Upper lobe of right lung (tissue), 1 donor: ENCODE measurements at regions not wholly inside any gene's neighbourhood (a gene's known extent, or its start where the extent isn't known, plus 50 kb on each side); places are given as distances from the start of the nearest gene placed in this dataset.

Source experiments
- ATAC-seq: fragments of 200-7000 bp; cut with Tn5 transposase; one replicate; pipeline ENCODE4 v1.9.1; 2020; ENCODE audit warnings: mild to moderate bottlenecking, moderate library complexity
- DNase-seq: peaks from one replicate; pipeline ENCODE4 v3.0.0-alpha.2; 2020
- H3K27ac ChIP-seq: fragments of 200-600 bp; one replicate; pipeline ENCODE4 v1.8.0; 2022
- H3K27me3 ChIP-seq: fragments of 200-600 bp; one replicate; pipeline ENCODE4 v1.8.0; 2022; ENCODE audit warnings: mild to moderate bottlenecking
- H3K36me3 ChIP-seq: fragments of 200-600 bp; one replicate; pipeline ENCODE4 v1.8.0; 2022
- H3K4me1 ChIP-seq: fragments of 200-600 bp; one replicate; pipeline ENCODE4 v1.8.0; 2022
- H3K4me3 ChIP-seq: fragments of 200-600 bp; one replicate; pipeline ENCODE4 v1.8.0; 2022; ENCODE audit warnings: mild to moderate bottlenecking
- H3K9me3 ChIP-seq: fragments of 200-600 bp; one replicate; pipeline ENCODE4 v1.8.0; 2022
- intact Hi-C: fragments of 100-400 bp; cut with DNase I; formaldehyde crosslinking; loops from one replicate; pipeline ENCODE4 v1.11.0; 2022
- TF ChIP-seq, protein P1 (sequence below): fragments of 200-600 bp; IDR thresholded peaks from one replicate; pipeline ENCODE4 v1.8.0; 2022; ENCODE audit warnings: antibody characterized with exemption
- donor health status: DM: no; HTN: yes; CAD: no; lungs with severe emphysema.

DNA sequence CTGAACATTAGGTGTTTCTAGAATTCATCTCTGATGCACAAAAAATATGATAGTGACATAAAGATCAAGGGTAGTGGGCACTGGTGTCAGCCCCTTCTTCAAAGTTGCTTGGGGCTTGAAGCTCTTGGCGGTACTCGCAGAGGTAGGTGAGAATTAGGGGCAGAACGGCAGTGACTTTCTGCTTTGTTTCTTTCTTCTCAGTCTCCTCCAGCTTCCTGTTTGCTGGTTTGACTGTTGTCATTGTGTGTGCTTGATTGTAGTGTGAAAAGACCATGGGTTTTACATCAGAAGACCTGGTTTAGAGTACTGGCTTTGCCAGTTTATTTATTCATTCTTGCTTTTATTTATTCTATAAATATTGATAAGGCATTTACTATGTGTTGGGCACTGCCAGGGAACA, 156.7 kb upstream of the PLET1 start:
- TF ChIP-seq, protein P1, sequence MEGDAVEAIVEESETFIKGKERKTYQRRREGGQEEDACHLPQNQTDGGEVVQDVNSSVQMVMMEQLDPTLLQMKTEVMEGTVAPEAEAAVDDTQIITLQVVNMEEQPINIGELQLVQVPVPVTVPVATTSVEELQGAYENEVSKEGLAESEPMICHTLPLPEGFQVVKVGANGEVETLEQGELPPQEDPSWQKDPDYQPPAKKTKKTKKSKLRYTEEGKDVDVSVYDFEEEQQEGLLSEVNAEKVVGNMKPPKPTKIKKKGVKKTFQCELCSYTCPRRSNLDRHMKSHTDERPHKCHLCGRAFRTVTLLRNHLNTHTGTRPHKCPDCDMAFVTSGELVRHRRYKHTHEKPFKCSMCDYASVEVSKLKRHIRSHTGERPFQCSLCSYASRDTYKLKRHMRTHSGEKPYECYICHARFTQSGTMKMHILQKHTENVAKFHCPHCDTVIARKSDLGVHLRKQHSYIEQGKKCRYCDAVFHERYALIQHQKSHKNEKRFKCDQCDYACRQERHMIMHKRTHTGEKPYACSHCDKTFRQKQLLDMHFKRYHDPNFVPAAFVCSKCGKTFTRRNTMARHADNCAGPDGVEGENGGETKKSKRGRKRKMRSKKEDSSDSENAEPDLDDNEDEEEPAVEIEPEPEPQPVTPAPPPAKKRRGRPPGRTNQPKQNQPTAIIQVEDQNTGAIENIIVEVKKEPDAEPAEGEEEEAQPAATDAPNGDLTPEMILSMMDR = no peak

DNA sequence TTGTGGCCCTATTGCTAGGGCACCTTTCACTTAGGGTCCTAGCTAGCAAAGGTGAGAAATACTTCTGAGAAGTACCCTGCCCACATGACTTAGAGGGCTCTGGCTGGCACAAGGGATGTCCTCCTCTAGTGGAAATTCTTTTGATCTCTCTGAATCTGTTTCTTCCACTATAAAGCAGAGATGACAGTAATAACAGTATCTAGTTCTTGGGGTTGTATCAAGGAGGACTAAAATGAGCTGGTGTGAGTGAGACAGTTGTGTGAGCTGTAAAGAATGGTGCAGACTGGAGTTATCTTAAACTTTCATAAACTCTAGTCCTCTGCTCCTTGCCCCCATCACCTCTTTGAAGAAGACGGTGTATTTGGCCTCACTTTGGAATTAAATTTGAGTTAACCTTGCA, 157.8 kb upstream of the PLET1 start:
- DNase-seq = no peak
- no peak overlapping the region for H3K27ac ChIP-seq
- H3K27me3 ChIP-seq = no peaks in the 10 kb centered on the region
- H3K9me3 ChIP-seq = peaks cover 4% of the 10 kb centered on the region
- intact Hi-C loops = no loop called here
- H3K36me3 ChIP-seq = no peaks in the 10 kb centered on the region
- TF ChIP-seq, protein P1 = no peak
- H3K4me1 ChIP-seq = no peaks in the 10 kb centered on the region
- ATAC-seq = no peak
- no peak overlapping the region for H3K4me3 ChIP-seq

More for the DNA sequence above, 156.7 kb upstream of the PLET1 start:
- H3K4me1 ChIP-seq = no peaks in the 10 kb centered on the region
- no peak overlapping the region for H3K27ac ChIP-seq
- no peak for ATAC-seq
- no peaks in the 10 kb centered on the region for H3K27me3 ChIP-seq
- intact Hi-C loops = no loop called here
- peaks cover 4% of the 10 kb centered on the region for H3K9me3 ChIP-seq
- no peak for DNase-seq
- no peak overlapping the region for H3K4me3 ChIP-seq
- no peaks in the 10 kb centered on the region for H3K36me3 ChIP-seq

DNA sequence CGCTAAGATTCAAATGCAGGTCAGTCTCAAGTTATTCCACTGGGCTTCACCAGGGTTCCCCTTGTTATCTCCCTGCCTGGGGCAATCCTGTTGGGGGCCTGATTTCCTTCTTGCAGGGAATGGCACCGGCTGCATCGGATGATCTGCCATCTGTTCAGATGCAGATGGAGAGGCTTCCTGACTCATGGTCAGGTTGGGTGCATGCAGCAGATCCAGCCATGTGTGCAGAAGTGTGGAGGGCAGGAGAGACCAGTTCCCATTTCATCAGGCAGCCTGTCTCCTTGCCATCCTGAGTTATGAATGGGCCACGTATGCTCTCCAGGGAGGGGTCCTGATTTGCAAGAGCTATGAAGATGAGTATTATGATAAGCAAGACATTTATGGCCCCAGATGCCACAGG, 161.2 kb upstream of the PLET1 start:
- intact Hi-C loops = no loop called here

DNA sequence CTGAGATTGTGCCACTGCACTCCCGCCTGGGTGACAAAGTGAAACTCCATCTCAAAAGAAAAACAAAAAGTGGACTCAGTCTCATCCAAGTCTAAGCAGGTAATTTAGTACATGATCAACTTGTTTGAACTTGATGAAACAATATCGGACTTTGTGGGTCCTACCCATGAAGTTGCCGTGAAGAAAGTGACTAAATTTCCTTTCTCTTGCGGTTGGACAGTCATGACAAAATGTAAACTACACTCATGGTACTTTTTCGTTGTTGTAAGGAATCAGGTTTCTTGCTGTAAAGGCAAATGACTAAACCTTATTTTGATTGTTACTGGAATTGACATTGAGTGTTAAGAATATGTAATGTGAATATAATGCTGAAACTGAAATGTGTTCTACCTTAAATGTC, 164.5 kb upstream of the PLET1 start:
- Histone ChIP-seq H3K4me3 (no peak overlapping the region), H3K4me1 (no peaks in the 10 kb centered on the region), H3K9me3 (no peaks in the 10 kb centered on the region), H3K27ac (no peak overlapping the region), H3K36me3 (no peaks in the 10 kb centered on the region), H3K27me3 (no peaks in the 10 kb centered on the region)
- ATAC-seq (no peak), DNase-seq (no peak)
- TF ChIP-seq, protein P1 = no peak
- intact Hi-C loops = no loop called here

More for the DNA sequence above, 161.2 kb upstream of the PLET1 start:
- H3K4me3 ChIP-seq = no peak overlapping the region
- no peaks in the 10 kb centered on the region for H3K4me1 ChIP-seq
- no peaks in the 10 kb centered on the region for H3K9me3 ChIP-seq
- no peak for ATAC-seq
- H3K27me3 ChIP-seq = no peaks in the 10 kb centered on the region
- no peak for DNase-seq
- no peak overlapping the region for H3K27ac ChIP-seq
- TF ChIP-seq, protein P1 = no peak
- no peaks in the 10 kb centered on the region for H3K36me3 ChIP-seq

DNA sequence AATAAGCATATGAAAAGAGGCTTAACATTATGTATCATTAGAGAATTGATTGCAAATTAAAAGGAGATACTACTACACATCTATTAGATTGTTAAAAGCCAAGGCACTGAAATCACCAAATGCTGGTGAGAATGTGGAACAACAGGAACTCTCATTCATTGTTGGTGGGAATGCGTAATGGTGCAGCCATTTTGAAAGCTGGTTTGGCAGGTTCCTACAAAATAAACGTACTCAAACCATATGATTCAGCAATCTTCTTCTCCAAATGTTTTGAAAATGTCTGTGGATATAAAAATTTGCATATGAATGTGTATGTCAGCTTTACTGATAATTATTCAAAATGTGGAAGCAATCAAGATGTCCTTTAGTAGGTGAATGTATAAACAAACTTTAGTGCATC, 176.4 kb upstream of the PLET1 start:
- H3K4me3 ChIP-seq = no peak overlapping the region
- H3K27ac ChIP-seq = no peak overlapping the region
- peaks cover 11% of the 10 kb centered on the region for H3K9me3 ChIP-seq
- H3K4me1 ChIP-seq = no peaks in the 10 kb centered on the region
- DNase-seq = no peak
- H3K27me3 ChIP-seq = no peaks in the 10 kb centered on the region
- no peak for ATAC-seq
- TF ChIP-seq, protein P1 = no peak
- no peaks in the 10 kb centered on the region for H3K36me3 ChIP-seq
- intact Hi-C loops = no loop called here

DNA sequence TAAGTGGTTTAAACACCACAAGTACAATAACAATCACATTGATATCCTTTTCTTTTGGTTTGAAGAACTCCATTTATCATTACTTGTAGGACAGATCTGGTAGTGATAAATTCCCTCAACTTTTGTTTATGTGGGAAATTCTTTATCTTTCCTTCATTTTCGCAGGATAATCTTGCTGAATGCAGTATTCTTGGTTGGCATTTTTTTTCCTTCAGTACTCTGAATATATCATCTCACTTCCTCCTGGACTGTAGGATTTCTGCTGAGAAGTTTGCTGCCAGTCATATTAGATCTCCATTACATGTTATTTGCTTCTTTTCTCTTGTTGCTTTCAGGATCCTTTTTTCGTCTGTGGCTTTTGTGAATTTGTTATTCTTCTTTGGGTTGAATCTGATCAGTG, 179.0 kb upstream of the PLET1 start:
- Histone ChIP-seq H3K27me3 (no peaks in the 10 kb centered on the region), H3K4me3 (no peak overlapping the region), H3K36me3 (no peaks in the 10 kb centered on the region), H3K4me1 (no peaks in the 10 kb centered on the region), H3K9me3 (peaks cover 19% of the 10 kb centered on the region), H3K27ac (no peak overlapping the region)
- TF ChIP-seq, protein P1 = no peak
- intact Hi-C loops = no loop called here
- DNase-seq (no peak), ATAC-seq (no peak)
